GM18517 (cell line): ENCODE measurements at regions not wholly inside any gene's neighbourhood (a gene's known extent, or its start where the extent isn't known, plus 50 kb on each side); places are given as distances from the start of the nearest gene placed in this dataset.
"Not testable (repeated sequence)": the region's sequence is repeated elsewhere in the genome, so short reads cannot be mapped to it uniquely, and the experiment has no call there.

Experiments used
- ATAC-seq: cut with Tn5 transposase; IDR thresholded peaks from one replicate; pipeline ENCODE4 v1.9.1; 2021; ENCODE audit warnings: mild to moderate bottlenecking, moderate library complexity; ENCODE audit not compliant: unreplicated experiment

DNA sequence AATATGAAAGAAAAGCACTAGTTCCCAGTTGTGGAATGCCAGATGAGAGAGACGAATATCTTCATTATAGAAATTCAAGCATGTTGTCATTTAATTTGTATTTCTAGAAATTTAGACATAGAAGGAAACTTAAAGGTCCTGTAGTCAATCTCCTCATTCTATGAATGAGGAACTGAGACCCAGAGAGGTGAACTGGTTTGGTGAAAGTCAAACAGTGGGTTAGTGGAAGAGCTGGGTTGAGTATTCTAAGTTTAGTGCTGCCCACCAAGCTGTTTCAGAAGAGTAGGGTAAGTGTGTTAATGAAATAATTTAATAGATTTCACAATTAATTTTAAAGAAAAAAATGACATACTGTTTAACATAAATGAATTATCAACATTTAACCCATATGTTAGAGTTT is 655.2 kb downstream of the FAM133A start:
- ATAC-seq, result no peak

GRCh38 chrX:94341730-94342129 is 667.7 kb downstream of the FAM133A start:
- not testable (repeated sequence) for ATAC-seq

DNA sequence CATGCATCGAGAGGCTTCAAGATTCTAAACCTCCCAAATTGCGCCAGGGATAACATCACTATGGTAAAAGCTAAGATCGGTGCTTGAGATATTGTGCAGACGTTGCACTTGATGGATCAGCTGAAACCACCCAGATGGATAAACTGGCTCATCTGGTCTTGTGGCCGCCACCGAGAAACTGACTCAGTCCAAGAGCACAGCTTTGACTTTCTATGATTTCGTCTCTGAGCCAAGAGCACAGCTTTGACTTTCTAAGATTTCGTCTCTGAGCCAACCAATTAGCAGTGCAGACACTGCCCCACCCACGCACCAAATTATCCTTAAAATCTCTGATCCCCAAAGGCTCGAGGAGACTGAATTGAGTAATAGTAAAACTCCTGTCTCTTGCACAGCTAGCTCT is 687.2 kb downstream of the FAM133A start:
- no peak for ATAC-seq

- ATAC-seq, result no peak
Observed at GRCh38 chrX:94365736-94366135, 691.7 kb downstream of the FAM133A start.

GRCh38 chrX:94366616-94367015 is 692.6 kb downstream of the FAM133A start:
- ATAC-seq, result no peak

- ATAC-seq, result no peak
Observed at GRCh38 chrX:94389044-94389443, 715.0 kb downstream of the FAM133A start.

DNA sequence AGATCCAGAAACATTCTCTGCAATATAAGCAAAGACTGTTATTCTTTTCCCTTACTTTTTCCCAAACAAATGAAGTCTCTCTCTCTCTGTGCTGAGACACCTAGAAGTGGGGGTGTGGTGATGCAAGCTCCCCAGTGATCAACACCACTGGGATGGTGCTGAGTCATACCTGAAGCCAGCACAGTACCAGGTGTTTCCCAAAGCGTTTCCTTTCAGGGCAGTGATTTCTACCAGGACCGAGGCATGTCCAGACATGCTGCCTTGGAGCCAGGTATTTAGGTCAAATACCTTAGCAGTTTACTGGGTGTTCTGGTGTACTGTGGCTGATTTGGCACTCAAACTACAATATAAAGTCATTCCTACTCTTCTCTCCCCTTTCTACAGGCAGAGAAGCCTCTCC is 726.5 kb downstream of the FAM133A start:
- peak; percentile 72 for ATAC-seq

- ATAC-seq, result no peak
Observed at GRCh38 chrX:94401426-94401825, 727.4 kb downstream of the FAM133A start.

- no peak for ATAC-seq
Observed at GRCh38 chrX:94414746-94415145, 740.7 kb downstream of the FAM133A start.

GRCh38 chrX:94418065-94418464 is 744.1 kb downstream of the FAM133A start:
- no peak for ATAC-seq

DNA sequence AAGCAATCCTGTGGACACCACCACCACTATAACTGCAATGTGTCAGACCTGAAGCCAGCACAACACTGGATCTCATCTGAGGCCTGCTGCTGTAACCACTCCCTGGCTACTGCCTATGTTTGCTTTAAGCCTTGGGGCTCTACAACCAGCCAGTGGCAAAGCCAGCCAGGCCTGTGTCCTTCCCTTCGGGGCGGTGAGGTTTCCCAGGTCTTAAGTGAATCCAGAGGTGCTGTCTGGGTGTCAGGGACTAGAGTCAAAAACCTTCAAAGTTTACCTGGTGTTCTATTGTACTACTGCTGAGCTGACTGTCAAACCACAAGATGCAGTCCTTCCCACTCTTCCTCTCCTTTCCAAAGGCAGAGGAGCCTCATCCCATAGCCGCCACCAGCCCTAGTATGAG is 750.5 kb downstream of the FAM133A start:
- no peak for ATAC-seq

GRCh38 chrX:94430091-94430490 is 756.1 kb downstream of the FAM133A start:
- ATAC-seq, result no peak

DNA sequence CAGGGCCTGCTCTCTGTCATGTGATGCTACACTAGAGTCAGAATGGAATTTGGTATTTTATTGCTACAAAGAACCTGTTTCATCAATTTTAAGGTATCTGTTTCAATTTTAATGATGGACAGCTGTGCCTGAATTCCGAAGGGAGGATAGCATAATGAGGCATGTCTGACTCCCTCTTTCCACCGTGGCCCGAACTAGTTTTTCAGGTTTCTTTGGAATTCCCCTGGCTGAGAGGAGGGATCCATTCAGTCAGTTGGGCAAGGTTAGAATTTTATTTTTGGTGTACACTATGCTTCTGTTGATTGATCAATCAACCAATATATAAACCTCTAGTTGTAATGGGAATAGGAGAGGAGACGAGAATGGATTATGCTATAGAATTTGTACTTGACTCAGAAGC is 761.8 kb downstream of the FAM133A start:
- no peak for ATAC-seq

DNA sequence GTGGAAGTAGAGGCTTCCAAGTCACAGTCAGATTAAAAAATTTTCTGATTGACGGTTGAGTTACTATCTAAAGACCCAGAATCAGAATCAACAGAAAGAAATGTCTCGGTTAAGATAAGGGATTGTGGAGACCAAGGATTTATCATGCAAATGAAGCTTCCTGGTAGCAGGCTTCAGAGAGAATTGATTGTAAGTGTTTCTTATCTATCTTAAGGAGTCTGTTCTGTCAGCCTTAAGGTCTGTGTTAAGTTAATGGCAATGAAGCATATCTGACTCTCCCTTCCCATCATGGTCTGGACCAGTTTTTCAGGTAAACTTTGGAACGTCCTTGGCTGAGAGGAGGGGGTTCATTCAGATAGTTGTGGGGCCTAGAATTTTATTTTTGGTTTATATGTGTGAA is 780.2 kb downstream of the FAM133A start:
- ATAC-seq, result no peak

DNA sequence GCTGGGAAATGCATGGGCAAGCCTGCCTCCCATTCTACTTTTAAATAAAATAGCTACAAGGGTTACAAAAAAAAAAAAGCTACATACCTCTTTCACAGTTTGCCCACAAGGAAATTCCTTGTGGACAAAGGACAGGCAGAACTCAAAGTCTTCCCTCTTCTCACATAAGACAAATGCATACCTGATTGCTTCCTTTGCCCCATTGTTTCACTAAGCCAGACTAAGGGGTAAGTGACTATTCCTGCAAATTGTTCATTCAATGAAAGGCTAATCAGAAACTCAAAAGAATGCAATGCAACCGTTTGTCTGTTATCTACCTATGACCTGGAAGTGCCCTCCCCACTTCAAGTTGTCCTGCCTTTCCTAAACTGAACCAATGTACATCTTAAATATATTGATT is 780.6 kb downstream of the FAM133A start:
- ATAC-seq, result no peak

DNA sequence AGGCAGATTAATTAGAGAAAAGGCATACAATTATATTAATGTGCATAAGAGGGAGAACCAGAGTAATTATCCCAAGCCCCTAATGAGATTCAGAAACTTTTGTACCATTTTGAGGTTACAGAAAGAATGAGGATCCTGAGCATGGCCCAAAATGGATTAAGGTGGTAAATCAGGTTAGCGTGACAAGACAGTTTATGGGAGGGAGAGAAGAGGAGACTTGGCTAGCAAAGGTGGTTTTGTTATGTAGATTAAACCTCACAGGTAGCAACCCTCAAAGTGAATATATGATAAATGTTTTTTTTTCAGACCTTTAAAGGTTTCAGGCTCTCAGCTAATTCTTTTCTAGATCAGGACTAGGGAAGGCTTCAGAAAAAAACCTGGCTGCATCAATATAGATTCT is 781.8 kb downstream of the FAM133A start:
- ATAC-seq, result no peak

- ATAC-seq, result no peak
Observed at GRCh38 chrX:94492541-94492940, 818.5 kb downstream of the FAM133A start.

DNA sequence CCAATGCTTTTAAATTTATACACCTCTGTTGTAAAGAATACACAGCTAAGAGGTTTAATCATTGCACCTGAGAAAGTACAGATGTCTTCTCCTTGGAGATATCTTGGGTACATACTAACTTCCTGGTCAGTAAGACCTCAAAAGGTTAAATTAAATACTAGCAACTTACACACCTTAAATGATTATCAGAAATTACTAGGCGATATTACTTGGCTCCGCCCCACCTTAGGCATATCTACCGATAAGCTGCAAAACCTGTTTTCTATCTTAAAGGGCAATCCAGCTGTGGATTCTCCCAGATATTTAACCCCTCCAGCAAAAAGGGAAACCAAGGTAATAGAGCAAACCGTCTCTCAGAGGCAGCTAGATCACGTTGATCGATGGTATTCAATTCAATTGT is 819.4 kb downstream of the FAM133A start:
- ATAC-seq, result no peak

- ATAC-seq, result no peak
Observed at GRCh38 chrX:94511564-94511963, 837.6 kb downstream of the FAM133A start.

DNA sequence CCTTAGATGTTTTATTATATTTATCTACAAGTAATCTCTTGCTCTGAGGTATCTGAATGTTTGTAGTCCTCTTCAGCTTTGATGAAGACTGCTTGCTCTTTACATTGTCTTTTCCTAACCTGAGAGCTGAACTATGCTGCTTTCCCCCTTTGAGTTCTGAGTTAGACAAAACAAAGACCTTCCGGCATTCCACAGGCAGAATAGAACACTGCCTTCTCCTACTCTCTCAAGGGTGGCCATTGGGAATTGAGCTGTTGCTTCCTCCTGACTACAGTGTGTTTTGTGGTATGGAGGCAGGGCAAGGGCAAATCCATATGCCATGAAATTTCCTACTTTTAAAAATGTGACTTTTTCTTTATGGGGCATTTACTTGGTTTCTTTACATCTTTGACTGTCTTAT is 841.0 kb downstream of the FAM133A start:
- no peak for ATAC-seq

GRCh38 chrX:94524867-94525266 is 850.9 kb downstream of the FAM133A start:
- no peak for ATAC-seq

- ATAC-seq, result no peak
Observed at GRCh38 chrX:94545722-94546121, 871.7 kb downstream of the FAM133A start.

DNA sequence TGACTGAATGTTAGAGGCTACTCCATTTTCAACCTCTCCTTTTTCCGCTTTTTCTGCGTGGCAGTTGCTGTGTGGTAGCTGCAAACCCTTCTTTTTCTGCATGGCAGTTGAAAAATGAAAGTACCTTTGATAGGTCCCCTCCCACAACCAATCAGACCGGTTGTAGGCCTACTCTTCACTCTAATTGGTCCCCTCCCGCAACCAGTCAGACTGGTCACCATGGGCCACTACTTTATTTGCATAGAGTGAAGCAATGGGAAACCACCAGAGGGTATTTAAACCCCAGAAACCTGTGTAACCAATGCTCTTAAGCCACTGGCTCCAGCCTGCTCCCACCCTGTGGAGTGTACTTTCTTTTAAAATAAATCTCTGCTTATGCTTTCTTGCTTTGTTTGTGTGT is 877.8 kb downstream of the FAM133A start:
- no peak for ATAC-seq

- ATAC-seq, result no peak
Observed at GRCh38 chrX:94560930-94561329, 886.9 kb downstream of the FAM133A start.
